K562 (cell line): ENCODE measurements at regions not wholly inside any gene's neighbourhood (a gene's known extent, or its start where the extent isn't known, plus 50 kb on each side); places are given as distances from the start of the nearest gene placed in this dataset.

ENCODE experiments used
- ATAC-seq: fragments of 200-7000 bp; cut with Tn5 transposase; 3 replicates; pipeline ENCODE4 v1.9.1; 2020; ENCODE audit warnings: moderate library complexity
- BruUV-seq: library from RNA; stranded (reverse); fragments of 400-500 nt; replicated peaks from 2 replicates; lab custom pipeline; 2021; lab: Mats Ljungman, UMichigan
- CTCF ChIA-PET: fragments of 300-600 bp; formaldehyde crosslinking; extraction: SDS; loops from one replicate; lab custom pipeline; 2021; ENCODE audit warnings: low intra/inter-chr PET ratio; lab: Yijun Ruan, JAX
- POLR2A ChIA-PET: fragments of 300-600, 350-650 bp; sonication (Branson Sonifier 250); formaldehyde crosslinking; extraction: SDS; loops from one replicate; lab custom pipeline; 2021; ENCODE audit warnings: antibody characterized with exemption, inconsistent platforms; lab: Yijun Ruan, JAX
- DNase-seq, 4 experiments: peaks; one replicate each; pipeline versions ENCODE4 v3.0.0 to v3.0.0-alpha.2; 2011 to 2018; ENCODE audit warnings: low spot score in 3 of 4, mixed read lengths in 3 of 4; ENCODE audit errors: extremely low read depth in 1 of 4
- FAIRE-seq: peaks from 2 replicates; lab custom pipeline; 2011; peaks lifted over from hg19 to GRCh38; lab: Jason Lieb, UNC
- H2AFZ ChIP-seq: 2 replicates; pipeline ENCODE4 v1.6.0; 2011; ENCODE audit warnings: low read depth, low read length, control low read depth, inconsistent platforms
- H3K27ac ChIP-seq: fragments of 200-600 bp; 3 replicates; pipeline ENCODE4 v1.8.0; 2011; ENCODE audit warnings: low read depth, mild to moderate bottlenecking, control low read depth, inconsistent platforms, low read length, moderate library complexity, mixed read lengths; ENCODE audit errors: extremely low read depth
- H3K27me3 ChIP-seq, 2 experiments: fragments of 300-600 bp in 1 of 2; 2 replicates in 1 of 2; 3 replicates in 1 of 2; pipeline versions ENCODE4 v1.6.0 to v1.8.0; 2011; ENCODE audit warnings: inconsistent platforms in 2 of 2, low read length in 2 of 2, mild to moderate bottlenecking in 1 of 2, mixed read lengths in 1 of 2, moderate library complexity in 1 of 2; ENCODE audit not compliant: control insufficient read depth in 2 of 2, insufficient read depth in 2 of 2
- H3K36me3 ChIP-seq: fragments of 300-600 bp; 3 replicates; pipeline ENCODE4 v1.8.0; 2011; ENCODE audit warnings: mild to moderate bottlenecking, low read length, inconsistent platforms; ENCODE audit not compliant: control insufficient read depth, insufficient read depth
- H3K4me1 ChIP-seq, 2 experiments: fragments of 200-600 bp in 1 of 2; replicated peaks in 1 of 2; 2 replicates in 1 of 2; 3 replicates in 1 of 2; pipeline versions ENCODE4 v1.5.1 to v1.8.0; 2011; ENCODE audit warnings: inconsistent platforms in 2 of 2, low read length in 2 of 2, mild to moderate bottlenecking in 1 of 2, mixed read lengths in 1 of 2, moderate library complexity in 1 of 2; ENCODE audit not compliant: control insufficient read depth in 2 of 2, insufficient read depth in 2 of 2
- H3K4me2 ChIP-seq: 2 replicates; pipeline ENCODE4 v1.6.1; 2011; ENCODE audit warnings: low read length, control low read depth, inconsistent platforms, mixed read lengths; ENCODE audit not compliant: insufficient read depth
- H3K4me3 ChIP-seq: fragments of 200-600 bp; sonication (generic), shearing (Covaris generic); 2 replicates; pipeline ENCODE4 v1.5.1; 2016; ENCODE audit warnings: control low read depth, inconsistent platforms
- H3K79me2 ChIP-seq: fragments of 200-600 bp; 3 replicates; pipeline ENCODE4 v1.8.0; 2011; ENCODE audit warnings: low read length, inconsistent platforms; ENCODE audit not compliant: control insufficient read depth, insufficient read depth
- H3K9ac ChIP-seq, 2 experiments: 2 replicates each; pipeline versions ENCODE4 v1.6.0 to v1.6.1; 2011; ENCODE audit warnings: low read depth in 2 of 2, low read length in 2 of 2, control low read depth in 1 of 2, inconsistent platforms in 1 of 2, mild to moderate bottlenecking in 1 of 2, mixed read lengths in 1 of 2; ENCODE audit not compliant: insufficient read depth in 1 of 2
- H3K9me1 ChIP-seq: one replicate; pipeline ENCODE4 v1.6.0; 2011; ENCODE audit warnings: inconsistent platforms, mild to moderate bottlenecking, low read length, moderate library complexity; ENCODE audit not compliant: control insufficient read depth, insufficient read depth
- H3K9me3 ChIP-seq: replicated peaks from 2 replicates; pipeline ENCODE4 v1.5.1; 2011; ENCODE audit warnings: low read depth, low read length, inconsistent platforms; ENCODE audit not compliant: control insufficient read depth, insufficient read depth
- H4K20me1 ChIP-seq: replicated peaks from 2 replicates; pipeline ENCODE4 v1.6.1; 2011; ENCODE audit warnings: low read length, inconsistent platforms, mixed read lengths; ENCODE audit not compliant: control insufficient read depth, insufficient read depth
- BRCA1 ChIP-seq, 2 experiments: fragments of 450-650 bp in 1 of 2; sonication (generic) in 1 of 2; formaldehyde crosslinking in 1 of 2; IDR thresholded peaks; 2 replicates each; pipeline versions ENCODE4 v1.5.0 to v1.6.1; 2017 to 2020; ENCODE audit warnings: mild to moderate bottlenecking in 1 of 2, missing genetic modification reagents in 1 of 2
- GABPB2 ChIP-seq: fragments of 250-450 bp; sonication (Bioruptor Pico); conservative IDR thresholded peaks from 2 replicates; pipeline ENCODE4 v1.5.1; 2021; ENCODE audit warnings: mild to moderate bottlenecking
- TAL1 ChIP-seq: fragments of 450-650 bp; IDR thresholded peaks from 2 replicates; pipeline ENCODE4 v1.6.1; 2016; ENCODE audit warnings: mild to moderate bottlenecking
- TEAD1 ChIP-seq, 2 experiments: fragments of 450-650 bp in 1 of 2; sonication (generic) in 1 of 2; formaldehyde crosslinking; IDR thresholded peaks; 2 replicates each; pipeline versions ENCODE4 v1.4.0 to v1.8.0; 2020 to 2022; ENCODE audit warnings: mild to moderate bottlenecking in 2 of 2, missing genetic modification reagents in 1 of 2
- ZNF449 ChIP-seq: fragments of 250-450 bp; sonication (Bioruptor Pico); IDR thresholded peaks from 2 replicates; pipeline ENCODE4 v1.8.0; 2022; ENCODE audit warnings: moderate library complexity, mild to moderate bottlenecking, inconsistent platforms
- WGBS: fragments of 100-300 bp; shearing (Covaris generic); methylation state at CpG from one replicate; pipeline ENCODE4 v1.1.6; 2016; ENCODE audit warnings: low coverage, mixed read lengths; ENCODE audit not compliant: insufficient coverage; ENCODE audit errors: missing lambda C conversion rate; 5-methylcytosine and 5-hydroxymethylcytosine counted together
- in situ Hi-C: fragments of 300-500 bp; cut with MboI; formaldehyde crosslinking; loops from 4 replicates; pipeline ENCODE4 v1.15.0; 2018; ENCODE audit warnings: inconsistent platforms, mixed read lengths
- intact Hi-C: fragments of 100-400 bp; cut with micrococcal nuclease; formaldehyde crosslinking; loops from 2 replicates; pipeline ENCODE4 v1.14.2; 2022
- TF ChIP-seq, protein P1 (sequence below): fragments of 250-450 bp; sonication (Bioruptor Pico); IDR thresholded peaks from 2 replicates; pipeline ENCODE4 v1.4.0; 2020; ENCODE audit warnings: mild to moderate bottlenecking, moderate library complexity, borderline replicate concordance

DNA sequence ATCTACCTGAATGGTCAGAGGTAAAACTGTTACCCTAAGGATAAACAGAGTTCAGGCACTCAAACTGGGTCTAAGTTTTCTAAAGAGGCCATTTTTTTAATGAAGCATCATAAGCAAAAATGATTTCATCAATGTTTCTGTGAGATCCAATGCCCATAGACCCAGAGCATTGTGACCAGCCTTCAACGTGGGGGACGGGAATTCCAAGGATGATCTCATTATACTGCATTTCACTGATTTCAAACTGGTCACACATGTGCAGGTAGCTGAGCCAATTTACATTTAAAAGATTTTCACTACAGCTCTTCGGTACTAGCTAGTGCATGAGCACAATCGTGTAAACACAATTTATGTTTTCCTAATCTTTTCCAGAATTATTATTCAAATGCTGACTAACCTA is 472.9 kb downstream of the DIPK2A start (continued):
- TF ChIP-seq, protein P1, sequence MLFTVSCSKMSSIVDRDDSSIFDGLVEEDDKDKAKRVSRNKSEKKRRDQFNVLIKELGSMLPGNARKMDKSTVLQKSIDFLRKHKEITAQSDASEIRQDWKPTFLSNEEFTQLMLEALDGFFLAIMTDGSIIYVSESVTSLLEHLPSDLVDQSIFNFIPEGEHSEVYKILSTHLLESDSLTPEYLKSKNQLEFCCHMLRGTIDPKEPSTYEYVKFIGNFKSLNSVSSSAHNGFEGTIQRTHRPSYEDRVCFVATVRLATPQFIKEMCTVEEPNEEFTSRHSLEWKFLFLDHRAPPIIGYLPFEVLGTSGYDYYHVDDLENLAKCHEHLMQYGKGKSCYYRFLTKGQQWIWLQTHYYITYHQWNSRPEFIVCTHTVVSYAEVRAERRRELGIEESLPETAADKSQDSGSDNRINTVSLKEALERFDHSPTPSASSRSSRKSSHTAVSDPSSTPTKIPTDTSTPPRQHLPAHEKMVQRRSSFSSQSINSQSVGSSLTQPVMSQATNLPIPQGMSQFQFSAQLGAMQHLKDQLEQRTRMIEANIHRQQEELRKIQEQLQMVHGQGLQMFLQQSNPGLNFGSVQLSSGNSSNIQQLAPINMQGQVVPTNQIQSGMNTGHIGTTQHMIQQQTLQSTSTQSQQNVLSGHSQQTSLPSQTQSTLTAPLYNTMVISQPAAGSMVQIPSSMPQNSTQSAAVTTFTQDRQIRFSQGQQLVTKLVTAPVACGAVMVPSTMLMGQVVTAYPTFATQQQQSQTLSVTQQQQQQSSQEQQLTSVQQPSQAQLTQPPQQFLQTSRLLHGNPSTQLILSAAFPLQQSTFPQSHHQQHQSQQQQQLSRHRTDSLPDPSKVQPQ (CRISPR knock-in tag) = no peak

DNA sequence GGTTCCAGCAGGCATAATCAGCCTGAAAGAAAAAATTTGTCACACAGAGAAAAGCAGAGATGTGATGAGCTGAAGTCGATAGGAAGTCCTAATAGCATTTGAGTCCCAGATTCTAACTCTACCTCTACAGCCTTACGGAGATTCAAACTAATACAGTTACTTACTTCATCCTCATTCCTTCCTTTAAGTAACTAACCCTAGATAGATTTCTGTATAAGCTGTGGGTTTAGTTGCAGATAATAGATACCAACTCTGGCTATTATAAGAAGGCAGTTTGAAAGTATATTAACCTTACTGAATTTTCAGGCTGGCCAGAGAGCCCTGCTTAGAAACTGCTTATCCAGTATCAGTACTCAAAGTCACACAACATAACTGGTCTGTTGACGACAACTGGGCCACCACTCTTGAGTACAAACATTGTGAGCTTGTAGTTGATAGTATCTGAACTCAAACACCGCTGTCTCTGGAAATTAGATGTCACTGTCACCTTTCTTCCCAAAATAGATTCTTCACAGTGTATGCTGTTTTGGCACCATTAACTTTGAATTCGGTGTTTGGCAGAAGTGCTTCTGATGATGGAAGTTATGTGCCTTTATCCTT is 484.3 kb downstream of the DIPK2A start:
- H3K27ac ChIP-seq = no peak overlapping the region
- no peaks in the 10 kb centered on the region for H3K27me3 ChIP-seq
- CTCF ChIA-PET = no interaction called here
- no peak for ATAC-seq
- H3K79me2 ChIP-seq = no peaks in the 10 kb centered on the region
- H3K4me2 ChIP-seq = no peak overlapping the region
- POLR2A ChIA-PET = no interaction called here
- WGBS = 0% methylated on average over 5 of the region's 5 CpGs
- in situ Hi-C loops = no loop called here
- FAIRE-seq = no peak
- no peaks in the 10 kb centered on the region for H3K9me1 ChIP-seq
- H3K9ac ChIP-seq = no peak overlapping the region
- no peak overlapping the region for H3K4me3 ChIP-seq
- DNase-seq = no peak
- no TSS peak for BruUV-seq
- no peak overlapping the region for H2AFZ ChIP-seq
- H3K36me3 ChIP-seq = no peaks in the 10 kb centered on the region
- H3K4me1 ChIP-seq = no peaks in the 10 kb centered on the region
- no peaks in the 10 kb centered on the region; the same call in 1 of the 2 replicates for H3K9me3 ChIP-seq
- intact Hi-C loops = no loop called here
- no peaks in the 10 kb centered on the region for H4K20me1 ChIP-seq
- TF ChIP-seq BRCA1 (IDR thresholded peaks at IDR 0.05) (no peak), BRCA1 (CRISPR knock-in tag; IDR thresholded peaks at IDR 0.05) (no peak), ZNF449 (CRISPR knock-in tag) (no peak), GABPB2 (CRISPR knock-in tag) (no peak), TEAD1 (CRISPR knock-in tag; IDR thresholded peaks at IDR 0.05) (no peak), TAL1 (no peak)
